ENCODE measurements at regions not wholly inside any gene's neighbourhood (a gene's known extent, or its start where the extent isn't known, plus 50 kb on each side); places are given as distances from the start of the nearest gene placed in this dataset.

DNA sequence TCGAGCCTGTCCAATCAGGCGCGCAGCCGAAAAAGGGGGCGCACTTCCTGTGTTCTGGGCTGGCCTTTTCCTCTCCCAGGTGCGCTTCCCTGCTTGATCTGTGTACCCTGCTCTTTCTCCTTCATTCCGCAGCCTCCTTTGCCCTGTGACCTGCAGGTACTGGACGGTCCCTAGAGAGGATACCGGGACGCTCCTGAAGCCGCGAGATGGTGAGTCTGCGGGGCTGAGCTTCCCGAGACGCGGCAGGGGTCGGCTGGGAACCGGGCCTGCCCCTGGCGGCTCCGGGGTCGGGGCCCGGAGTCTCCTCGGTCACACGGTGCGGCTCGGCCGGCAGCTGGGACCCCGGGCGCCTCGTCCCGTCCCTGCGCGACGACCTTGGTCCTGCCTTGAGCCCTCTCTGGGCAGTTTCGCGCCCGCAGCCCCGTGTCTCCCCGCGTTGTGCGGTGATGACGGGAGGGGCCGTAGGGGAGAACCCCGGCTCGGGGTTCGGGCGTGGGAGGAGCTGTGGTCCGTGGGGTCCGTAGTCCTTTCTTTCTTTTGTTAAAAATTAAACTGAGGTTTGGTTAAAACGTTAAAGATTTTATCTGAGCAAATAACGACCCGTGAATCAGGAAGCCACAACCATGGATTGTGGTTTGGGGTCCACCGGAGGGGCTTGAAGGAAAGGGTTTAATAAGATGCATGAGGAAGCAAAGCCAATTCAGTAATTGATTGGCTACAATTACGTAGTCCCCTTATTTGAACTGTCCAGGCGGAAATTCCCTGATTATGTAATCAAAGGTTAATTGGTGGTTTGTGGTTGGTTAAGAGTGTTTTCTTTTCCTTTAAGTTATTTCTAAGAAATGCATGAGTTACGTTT, 172.8 kb upstream of the ZNF267 start:
- ATAC-seq (peak; percentile 95), DNase-seq (ENCODE audit: low spot score) (peak; percentile 86)

DNA sequence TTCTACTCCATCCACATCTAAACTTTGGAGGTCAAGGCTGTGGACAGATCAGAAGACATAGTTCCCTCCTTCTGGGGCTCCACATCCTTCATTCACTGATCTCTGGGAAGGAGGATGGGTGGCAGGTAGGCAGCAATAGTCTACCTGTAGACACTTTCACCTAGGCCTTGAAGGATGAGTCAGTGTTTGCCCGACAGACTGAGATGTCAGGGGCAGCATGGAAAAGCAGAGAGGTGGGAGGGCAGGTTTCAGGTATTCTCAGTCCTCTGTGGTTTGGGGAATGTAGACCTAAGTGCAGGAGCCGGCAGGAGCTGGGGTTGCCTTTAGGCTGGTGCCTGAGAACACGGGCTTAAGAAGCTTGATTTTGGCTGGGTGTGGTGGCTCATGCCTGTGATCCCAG, 171.9 kb upstream of the ZNF267 start:
- ATAC-seq (no peak), DNase-seq (ENCODE audit: low spot score) (no peak)

DNA sequence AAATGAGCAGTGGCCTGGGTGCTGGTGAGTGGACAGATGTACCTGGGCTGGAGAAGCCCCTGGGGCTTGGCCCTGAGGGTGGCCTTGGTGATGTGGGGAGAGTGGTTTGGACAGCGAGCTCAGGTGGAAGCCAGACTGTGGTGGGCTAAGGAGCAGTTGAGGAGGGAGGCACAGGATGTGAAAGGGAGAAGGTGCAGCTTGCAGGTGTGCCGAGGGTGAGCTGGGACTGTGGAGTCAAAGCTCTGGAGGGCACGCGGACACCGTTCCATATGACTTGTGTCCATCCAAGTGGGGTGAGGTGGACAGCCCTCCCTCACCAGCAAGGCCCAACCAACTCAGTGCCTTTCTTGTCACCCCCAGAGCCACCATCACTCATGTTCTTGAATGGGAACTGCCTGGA, 170.8 kb upstream of the ZNF267 start:
- DNase-seq (ENCODE audit: low spot score), result no peak
- no peak for ATAC-seq

DNA sequence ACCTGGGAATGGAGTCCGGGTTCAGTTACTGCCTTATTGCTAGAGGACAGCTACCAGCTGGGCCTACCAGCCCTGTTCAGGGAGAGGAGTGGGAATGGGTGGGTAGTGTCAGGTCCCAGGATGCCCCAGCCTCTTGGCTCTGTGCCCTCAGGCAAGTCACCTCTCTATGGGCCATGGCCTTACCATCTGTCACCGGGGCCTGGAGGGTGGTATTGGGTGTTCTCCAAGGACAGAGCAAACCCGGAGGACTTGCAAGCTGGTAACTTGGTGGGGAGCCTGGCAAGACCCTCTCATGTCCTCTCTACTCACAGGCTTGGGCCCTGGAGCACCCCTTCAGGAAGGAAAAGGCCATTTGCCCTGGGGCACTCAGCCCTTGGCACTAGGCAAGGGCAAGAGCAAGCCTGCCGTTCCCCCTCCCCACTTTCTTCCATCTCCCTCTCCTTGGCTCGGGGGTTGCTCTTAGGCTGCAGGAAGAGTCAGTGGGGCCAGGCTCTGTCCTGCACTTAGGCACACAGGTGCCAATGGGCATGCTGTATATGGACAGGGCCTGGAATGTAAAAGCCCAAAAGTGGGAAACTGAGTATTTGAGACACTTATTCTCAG, 170.0 kb upstream of the ZNF267 start:
- DNase-seq (ENCODE audit: low spot score) (no peak), ATAC-seq (no peak)

DNA sequence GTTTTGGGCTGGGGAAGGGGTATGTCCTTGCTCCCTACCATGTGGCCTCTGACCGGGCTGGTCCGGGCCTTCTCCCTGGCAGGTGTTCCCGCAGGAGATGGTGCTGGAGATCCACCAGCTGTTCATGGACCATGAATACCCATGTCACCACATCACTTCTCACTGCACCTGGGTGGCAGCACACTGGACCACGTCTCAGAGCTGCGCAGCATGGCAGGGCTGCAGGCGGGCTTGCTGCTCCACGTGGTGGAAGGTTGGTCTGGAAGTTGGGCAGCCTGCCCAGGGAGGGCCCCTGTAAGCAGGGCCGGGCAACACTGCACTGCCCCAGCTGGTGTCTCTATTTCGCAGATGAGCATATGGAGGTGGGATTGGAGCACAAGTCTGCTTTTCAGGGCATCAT, 169.5 kb upstream of the ZNF267 start:
- no peak for ATAC-seq
- DNase-seq (ENCODE audit: low spot score), result no peak

DNA sequence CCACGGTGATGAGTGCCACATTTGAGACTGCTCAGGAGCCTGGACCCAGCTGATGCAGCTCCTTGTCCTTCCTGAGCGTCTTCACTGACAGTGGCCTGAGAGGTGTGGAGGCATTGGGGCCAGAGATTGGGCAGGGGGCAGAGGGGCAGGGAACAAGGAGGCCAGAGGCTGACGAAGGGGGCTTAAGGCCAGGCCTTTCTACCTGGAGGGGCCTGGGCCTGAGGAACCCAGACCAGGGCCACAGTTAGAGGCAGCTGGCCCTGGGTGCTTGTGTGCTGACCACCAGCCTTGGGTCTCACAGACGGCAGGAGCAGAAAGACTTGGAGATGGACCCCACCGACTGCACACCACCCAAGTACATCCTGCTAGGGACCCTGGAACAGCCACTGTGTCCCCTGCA, 168.2 kb upstream of the ZNF267 start:
- DNase-seq (ENCODE audit: low spot score) (no peak), ATAC-seq (no peak)

DNA sequence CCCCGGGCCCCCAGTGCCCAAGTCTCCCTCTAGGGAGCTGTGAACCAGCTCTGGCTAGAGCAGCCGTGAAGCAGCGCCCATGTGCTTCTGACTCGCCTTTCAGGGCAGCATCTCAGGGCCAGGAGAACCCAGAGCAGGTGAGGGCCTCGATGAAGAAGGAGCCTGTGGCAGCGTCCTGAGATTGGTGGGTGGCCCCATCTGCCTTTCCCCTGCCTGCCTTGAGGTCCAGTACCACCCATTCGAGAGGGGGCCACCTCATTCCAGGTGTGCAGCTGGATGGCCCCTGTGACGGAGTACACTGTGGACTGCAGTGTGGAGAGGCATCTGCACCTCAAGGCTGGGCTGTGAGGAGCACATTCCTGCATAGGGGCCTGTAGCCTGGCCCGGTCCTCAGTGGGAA, 167.3 kb upstream of the ZNF267 start:
- ATAC-seq, result no peak

DNA sequence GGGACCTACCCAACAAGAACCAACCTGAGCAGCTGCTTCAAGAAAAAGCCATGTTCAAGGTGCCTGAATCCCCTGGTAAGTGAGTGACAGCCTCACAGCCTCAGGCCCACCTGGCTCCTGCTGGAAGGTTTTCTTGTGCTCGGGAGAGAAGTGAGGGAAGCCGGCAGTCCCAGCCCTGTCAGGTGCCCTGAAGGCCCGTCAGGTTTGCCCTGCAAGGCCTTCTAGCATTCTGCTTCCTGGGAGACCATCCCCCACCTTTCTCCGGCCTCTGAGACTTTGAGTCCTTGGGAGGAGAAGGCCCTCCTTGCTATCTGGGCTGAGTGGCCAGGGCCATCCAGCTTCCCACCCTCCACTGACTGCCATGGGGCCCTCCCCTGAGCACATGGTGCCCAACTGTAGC, 166.7 kb upstream of the ZNF267 start:
- DNase-seq (ENCODE audit: low spot score) (no peak), ATAC-seq (no peak)

More for the DNA sequence above, 167.3 kb upstream of the ZNF267 start:
- DNase-seq (ENCODE audit: low spot score), result no peak

DNA sequence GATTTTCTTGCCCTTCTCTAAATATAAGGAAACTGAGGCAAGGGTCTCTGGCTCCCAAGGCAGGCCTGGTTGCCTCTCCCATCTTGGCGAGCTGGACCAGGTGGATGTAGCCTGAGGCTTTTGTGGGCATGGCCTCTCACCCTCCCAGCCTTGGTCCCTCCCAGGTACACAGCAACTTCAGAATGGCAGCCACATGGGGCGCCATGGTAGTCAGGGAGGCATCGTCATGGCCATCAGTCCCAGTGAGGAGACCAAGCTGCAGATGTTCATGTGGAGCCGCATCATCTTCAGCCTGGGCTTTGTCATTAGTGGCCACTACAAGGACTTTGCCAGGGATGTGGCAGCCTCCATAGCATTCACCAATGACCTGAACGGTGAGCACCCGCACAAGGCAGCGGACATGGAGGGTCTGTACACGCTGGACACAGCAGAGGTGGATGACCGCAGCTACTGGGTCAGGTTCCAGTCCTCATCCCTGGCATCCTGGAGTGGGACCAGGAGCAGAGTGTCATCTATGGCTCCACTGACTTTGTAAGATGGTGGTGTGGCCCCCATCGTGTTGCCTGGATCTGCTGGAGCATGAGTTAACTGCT, 165.8 kb upstream of the ZNF267 start:
- no peak for DNase-seq (ENCODE audit: low spot score)
- ATAC-seq, result no peak

DNA sequence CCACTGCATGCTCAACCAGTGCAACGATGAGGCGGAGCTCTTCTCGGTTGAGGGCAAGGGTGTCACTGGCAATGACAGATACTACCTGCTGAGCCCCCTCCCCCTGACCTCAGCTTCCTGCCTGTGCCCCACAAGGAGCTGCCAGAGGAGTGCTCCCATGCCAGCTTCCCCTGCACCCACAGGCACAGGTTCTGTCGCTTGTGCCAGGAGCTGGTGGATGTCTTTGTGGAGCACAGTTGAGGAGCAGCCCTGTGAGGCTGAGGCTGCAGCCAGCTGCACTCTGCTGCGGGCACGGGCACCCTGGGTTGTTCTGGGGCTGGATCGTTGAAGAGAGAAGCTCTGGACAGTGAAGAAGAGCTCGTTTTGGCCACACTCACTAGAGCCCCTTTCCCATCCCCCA, 165.3 kb upstream of the ZNF267 start:
- ATAC-seq (no peak), DNase-seq (ENCODE audit: low spot score) (no peak)

DNA sequence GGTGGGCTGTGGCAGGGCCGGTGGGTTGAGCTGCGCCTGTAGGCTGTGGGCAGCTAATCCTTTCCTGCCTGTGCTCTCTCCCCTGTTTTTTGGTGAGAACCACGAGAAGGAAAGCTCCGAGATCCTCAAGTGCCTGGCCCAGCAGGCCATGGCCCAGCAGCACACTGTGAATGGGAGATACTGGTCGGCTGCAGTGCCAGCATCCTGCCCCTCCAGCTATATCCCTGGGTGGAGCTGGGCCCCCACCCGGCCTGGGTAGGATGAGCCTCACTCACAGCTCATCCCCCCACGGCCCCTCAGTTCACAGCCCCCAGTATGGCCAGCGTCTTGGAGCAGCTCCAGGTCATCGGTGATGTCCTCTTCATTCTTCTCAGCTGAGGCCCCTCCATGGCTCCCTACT, 164.4 kb upstream of the ZNF267 start:
- ATAC-seq, result no peak

DNA sequence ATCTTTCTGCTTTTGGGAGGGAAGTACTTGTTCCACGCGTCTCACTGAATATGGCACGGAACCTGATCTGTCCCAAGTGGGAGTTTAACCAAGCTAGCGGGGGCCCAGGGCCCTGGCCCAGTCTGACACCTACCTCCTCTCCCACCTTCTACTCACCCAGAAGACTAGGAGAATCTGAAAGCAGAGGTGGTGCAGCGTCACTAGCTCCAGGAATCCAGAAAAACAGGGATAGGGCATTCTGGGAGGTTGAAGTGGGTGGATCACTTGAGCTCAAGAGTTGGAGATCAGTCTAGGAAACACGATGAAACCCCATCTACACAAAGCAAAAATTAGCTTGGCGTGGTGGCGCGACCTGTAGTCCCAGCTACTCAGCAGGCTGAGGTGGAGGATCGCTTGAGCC, 163.5 kb upstream of the ZNF267 start:
- ATAC-seq, result no peak
- DNase-seq (ENCODE audit: low spot score), result no peak

More for the DNA sequence above, 164.4 kb upstream of the ZNF267 start:
- DNase-seq (ENCODE audit: low spot score), result no peak

DNA sequence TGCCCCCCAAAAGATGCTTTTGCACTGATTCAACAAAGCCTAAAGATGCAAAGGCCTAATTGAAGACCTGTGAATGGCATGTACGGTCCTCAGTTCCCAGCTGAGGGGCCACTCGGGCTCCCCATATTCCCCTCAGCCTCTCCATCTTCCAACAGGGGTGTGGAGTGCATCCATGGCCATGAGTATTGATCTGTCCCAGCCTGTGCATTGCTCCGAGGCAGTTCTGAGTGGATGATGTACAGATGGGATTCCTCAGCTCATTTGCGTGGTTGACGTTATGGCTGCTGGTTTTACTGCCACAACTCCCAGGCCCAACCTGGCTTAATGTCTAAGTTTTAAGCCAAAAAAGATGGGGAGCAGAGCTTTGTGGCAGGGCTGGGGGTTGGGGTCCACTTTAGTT, 162.7 kb upstream of the ZNF267 start:
- no peak for ATAC-seq
- no peak for DNase-seq (ENCODE audit: low spot score)

DNA sequence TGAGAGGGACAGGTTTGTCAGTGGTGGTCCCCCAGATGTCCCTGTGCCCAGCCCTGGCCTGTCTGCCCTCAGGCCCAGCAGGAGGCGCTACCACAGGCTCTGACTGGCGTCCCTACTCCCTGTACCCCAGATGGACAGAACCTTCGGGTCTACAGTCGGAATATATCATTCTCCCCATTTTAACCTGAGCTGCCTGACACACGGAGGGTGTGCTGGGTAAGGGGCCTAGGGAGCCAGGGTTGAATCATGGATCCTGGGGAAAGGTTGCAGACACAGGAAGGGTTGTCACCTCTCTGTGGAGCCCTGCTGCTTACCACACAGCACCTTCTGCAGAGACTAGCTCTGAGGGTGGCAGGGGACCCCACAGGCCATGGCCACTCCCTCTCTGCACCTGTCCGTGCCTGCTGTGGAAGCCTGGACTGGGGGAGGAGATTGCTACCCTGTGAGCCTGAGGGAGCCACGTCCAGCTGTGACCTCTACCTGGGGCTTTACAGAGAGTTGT, 162.2 kb upstream of the ZNF267 start:
- DNase-seq (ENCODE audit: low spot score) (no peak), ATAC-seq (no peak)

DNA sequence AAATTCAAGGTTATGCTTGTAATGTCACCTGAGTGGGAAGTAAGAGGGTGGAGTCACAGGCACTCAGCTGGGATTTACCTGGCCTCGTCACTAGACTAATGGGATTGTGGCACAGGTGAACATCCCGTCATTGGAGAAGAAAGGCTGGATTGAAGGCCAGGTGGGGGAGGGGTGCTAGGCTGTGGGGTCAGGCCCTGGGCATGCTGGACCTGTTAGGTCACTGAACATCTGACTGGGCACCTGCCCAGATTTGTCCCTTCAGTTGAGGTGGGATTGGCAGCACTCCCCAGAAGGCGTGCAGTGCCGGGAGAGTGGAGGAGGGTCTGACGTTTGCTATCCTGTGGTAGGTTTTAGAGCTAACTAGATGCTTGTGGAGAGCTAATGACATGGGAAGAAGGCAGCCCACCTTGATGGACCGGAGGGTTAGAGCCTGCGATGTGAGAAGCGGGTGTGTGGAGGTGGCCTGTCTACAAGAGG, 161.5 kb upstream of the ZNF267 start:
- DNase-seq (ENCODE audit: low spot score), result no peak

DNA sequence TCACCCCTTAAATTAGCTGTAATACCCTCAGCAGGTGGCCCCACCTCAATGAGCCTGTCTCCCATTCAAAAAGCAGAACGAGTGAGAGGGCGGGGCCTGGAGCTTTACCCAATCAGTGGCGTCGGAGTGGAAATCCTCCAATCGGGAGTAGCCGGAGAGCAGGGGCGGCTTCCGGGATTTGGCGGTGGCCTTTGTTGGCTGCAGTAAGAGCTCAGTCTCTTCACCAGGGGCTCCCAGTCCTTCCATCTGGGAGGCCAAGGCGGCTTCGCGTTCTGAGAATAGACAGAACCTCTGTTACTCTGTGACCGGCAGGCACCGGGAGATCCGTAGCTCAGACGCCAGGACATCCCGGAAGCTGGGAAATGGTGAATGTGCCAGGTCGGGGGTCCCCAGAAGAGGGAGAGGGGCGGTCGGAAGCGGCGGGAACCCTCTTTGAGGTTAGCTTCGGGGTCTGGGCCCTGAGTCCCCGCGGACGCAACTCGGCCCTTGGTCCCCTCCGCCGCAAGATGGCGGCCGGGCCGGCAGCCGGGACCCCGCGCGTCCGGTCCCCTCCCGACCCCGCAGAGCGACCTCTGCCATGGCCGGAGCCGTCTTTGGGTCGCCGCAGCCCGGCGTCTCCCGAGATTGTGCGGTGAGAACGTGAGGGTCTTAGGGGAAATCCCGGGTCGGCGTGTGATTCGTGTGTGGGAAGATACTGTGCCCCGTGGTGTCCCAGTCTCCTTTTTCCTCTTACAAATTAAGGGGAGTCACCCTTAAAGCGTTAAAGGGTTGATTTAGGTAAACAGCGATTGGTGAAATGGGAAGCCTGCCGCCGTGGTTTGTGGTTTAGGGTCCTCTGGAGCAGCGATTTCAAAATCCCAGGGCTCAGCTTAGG, 160.3 kb upstream of the ZNF267 start:
- ATAC-seq, result peak; percentile 95
- peak; percentile 92 for DNase-seq (ENCODE audit: low spot score)

More for the DNA sequence above, 161.5 kb upstream of the ZNF267 start:
- no peak for ATAC-seq

DNA sequence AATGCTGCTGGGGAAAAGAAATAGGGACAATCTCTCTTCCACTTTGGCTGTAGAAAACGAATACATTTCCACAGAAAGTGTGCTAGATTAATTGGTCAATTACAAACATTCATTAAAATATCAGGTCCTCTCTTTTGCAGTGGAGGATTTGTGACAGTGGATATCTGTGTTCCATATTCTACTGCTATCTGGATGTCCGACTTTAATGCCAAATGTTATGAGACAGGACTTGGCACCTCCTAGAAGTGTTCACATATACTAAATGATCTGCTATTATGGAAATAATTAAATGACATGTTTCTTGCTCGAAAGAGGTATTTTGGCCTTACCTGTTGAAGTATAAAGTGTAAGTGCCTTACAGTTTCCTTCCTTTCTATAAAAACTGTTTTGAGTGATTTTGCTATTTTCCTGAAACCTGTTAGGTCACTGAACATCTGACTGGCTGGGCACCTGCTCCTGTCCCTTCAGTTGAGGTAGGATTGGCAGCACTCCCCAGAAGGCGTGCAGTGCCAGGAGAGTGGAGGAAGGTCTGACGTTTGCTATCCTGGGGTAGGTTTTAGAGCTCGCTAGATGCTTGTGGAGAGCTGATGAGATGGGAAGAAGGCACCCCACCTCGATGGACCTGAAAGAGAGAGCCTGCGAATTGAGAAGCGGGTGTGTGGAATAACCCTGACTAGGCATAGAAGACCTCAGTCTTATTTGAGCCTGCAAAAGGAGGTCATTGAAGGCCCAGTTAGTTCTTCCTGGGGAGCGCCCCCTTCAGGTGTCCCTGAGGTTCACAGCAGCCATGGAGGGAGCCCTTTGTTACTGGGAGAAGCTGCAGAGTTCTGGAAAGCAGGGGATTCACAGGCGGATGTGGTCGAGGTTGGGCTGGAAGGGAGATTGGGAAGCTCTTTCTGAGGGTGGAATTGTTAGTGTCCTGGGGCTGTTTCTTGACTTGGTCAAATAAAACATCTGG, 159.4 kb upstream of the ZNF267 start:
- DNase-seq (ENCODE audit: low spot score) (no peak), ATAC-seq (peak; percentile 3)

DNA sequence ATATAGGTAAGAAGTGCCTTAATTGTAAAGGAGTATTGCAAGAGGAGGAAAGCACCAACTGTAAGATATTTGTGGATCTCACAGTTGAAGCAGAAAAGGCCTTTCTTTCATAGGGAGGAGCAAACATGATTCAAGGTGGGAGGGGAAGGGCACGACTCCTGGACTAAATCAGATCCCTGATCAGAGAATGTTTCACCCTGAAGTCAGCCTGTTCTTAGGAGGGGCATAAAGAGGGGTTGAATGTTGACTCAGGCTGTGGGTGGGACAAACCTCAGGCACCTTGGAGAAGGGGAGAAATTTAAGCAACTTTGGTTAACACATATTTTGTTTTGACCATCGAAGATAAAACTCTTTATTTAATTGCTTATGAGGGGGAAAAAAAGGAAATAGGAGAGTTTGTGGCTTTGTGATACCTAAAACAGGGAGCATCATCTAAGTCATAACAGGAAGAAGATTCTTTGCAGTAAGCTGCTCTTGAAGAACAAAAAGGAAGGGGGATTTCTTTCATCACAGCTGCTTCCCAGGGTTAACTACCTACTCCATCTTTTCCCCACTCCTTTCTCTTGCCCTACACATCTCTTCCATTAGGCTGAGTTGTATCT, 158.6 kb upstream of the ZNF267 start:
- no peak for DNase-seq (ENCODE audit: low spot score)
- no peak for ATAC-seq

DNA sequence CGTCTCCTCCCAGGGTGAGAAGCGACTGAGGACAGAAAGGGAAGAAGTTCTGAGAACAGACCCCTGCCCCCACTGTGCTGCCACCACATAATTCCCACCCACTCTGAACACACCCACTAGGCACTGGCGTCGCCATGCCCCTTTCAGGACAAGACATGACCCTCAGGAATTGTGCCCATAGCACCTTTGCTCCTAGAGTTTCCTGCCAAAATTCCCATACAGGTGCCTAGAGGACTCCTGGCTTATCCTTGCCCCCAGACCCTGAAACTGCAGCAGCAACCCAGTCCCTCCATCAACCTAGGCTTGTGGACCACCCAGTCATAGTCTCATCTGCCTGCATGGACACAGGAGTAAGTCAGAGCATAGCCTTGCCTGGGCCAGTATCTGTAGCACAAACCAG, 157.7 kb upstream of the ZNF267 start:
- ATAC-seq, result no peak

More for the DNA sequence above, 157.7 kb upstream of the ZNF267 start:
- no peak for DNase-seq (ENCODE audit: low spot score)
